ENCODE measurements at regions not wholly inside any gene's neighbourhood (a gene's known extent, or its start where the extent isn't known, plus 50 kb on each side); places are given as distances from the start of the nearest gene placed in this dataset.

- DNase-seq (ENCODE audit: low spot score): no peak
Measured at GRCh38 chr3:170730071-170730812, 139.8 kb downstream of the RPL22L1 start.

- DNase-seq (ENCODE audit: low spot score): no peak
Measured at GRCh38 chr3:170728181-170728580, 141.8 kb downstream of the RPL22L1 start.

DNA sequence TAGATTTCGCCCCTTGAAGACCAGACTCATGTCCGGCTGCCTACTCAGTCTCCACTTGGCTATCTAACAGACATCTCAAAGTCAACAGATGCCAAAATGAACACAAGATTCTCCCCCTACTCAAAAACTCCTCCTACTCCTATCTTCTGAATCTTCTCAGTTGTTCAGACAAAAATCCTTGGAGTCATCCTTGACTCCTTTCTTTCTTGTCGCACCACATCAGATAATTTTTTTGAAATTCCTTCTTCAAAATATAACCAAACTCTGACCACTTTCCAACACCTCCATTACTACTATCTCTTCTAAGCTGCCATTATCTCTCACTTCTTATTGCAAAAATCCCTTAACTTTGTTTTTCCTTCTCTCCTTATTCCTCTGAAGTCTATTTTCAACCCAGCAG lies 141.9 kb upstream of the SLC7A14 start:
- no peak for DNase-seq (ENCODE audit: low spot score)

GRCh38 chr3:170726976-170727661 lies 141.2 kb upstream of the SLC7A14 start:
- DNase-seq (ENCODE audit: low spot score): peak; percentile 89

DNA sequence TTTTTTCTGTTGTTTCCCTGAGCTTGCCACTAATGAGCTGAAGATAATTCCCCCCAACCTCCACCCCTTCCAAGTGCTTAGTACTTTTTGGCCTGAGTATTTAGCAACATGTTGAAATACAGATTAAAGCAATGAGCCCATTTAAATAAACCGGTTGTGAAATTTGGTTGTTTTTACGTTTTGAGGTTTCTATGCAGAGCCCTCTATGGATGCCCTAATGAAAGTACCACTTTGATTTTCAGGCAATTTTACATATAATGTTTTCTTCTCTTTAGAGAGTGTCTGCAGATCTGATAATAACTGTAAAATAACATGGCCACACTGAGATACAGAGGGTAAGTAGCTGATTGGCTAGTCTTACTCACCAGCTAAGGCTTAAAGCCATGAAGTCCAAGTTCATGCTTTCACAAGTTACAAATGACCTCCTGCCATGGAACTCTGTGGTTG lies 139.4 kb upstream of the SLC7A14 start:
- DNase-seq (ENCODE audit: low spot score): no peak

DNA sequence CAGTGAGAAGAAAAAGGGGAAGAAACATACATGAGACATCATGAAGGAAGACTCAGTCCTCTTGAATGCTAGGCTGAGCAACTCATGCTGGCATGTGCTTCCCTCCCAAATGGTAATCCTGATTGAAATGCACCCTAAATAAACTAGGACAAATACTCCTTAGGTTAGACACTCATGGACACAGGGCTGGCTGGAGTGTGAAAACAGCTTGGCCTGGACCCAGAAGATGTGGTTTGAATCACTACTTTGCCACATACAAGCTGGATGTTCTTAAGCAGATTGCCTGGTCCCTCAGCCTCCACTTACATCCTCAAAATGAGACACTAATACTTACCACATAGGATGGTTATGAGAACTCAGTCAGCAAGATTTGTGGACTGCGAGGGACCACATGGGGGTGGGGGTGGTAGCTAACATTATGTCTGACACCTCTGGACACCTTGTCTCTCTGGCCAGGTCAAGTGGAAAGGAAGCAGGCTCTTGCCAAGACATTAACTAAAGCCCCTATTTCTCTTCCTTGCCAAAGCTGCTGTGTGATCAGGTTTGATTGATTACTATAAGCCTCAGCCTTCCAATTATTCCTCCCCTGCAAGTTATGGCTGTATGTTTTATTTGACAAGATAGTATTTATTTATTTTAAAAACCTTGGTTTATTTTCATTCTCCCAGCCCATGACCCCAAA lies 138.9 kb upstream of the SLC7A14 start:
- peak; percentile 34 for DNase-seq (ENCODE audit: low spot score)

GRCh38 chr3:170723241-170723640 lies 137.4 kb upstream of the SLC7A14 start:
- DNase-seq (ENCODE audit: low spot score): no peak

DNA sequence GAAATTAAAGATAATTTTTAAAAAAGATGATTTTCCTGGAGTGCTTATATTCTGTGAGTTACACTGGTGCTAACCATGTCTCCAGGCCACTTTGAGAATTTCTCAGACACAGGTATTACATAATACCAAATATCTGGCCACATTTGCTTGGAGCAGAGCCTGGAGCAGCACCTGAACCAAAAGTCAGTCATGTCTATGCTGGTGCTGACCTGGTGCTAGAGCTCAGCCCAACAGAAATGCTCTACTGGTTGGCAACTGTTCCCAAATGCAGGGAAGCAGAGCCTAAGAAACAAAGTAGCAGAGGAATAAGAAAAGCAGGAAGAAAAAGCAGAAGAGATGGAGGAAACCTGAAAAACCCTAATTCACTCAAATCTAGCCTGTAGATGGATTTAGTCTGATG lies 135.7 kb upstream of the SLC7A14 start:
- no peak for DNase-seq (ENCODE audit: low spot score)

- no peak for DNase-seq (ENCODE audit: low spot score)
Measured at GRCh38 chr3:170719300-170719699, 133.4 kb upstream of the SLC7A14 start.

- no peak for DNase-seq (ENCODE audit: low spot score)
Measured at GRCh38 chr3:170718848-170719247, 133.0 kb upstream of the SLC7A14 start.

GRCh38 chr3:170717410-170718402 lies 131.8 kb upstream of the SLC7A14 start:
- DNase-seq (ENCODE audit: low spot score): no peak

DNA sequence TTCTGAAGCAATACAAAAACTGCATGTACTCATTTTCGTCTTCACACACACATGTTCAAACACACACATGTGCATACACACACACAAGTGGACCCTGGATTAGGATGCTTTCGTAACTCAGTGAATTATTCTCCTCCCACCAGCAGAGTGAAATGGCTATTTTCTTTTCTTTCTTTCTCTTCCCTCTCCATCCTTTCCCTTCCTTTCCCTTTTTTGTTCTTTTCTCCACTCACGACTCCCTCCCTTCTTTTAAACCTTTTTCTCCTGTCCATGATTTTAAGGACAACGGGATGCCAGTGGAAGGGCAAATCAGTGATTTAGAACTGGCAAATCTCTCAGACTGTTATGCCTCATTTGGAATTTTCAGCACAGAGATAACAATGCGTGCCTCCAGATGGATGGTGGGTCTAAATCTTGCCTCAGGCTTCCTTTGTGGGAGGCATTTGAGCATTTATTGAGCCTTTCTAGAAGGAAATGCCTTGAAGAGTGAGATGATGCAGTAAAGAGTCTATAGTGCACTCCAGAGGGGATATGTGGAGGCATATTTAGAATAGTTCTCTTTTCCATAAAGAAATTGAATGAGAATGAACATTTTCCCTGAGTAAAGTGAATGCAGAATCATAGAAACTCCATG lies 130.4 kb upstream of the SLC7A14 start:
- DNase-seq (ENCODE audit: low spot score): no peak

- no peak for DNase-seq (ENCODE audit: low spot score)
Measured at GRCh38 chr3:170714562-170715535, 129.0 kb upstream of the SLC7A14 start.

DNA sequence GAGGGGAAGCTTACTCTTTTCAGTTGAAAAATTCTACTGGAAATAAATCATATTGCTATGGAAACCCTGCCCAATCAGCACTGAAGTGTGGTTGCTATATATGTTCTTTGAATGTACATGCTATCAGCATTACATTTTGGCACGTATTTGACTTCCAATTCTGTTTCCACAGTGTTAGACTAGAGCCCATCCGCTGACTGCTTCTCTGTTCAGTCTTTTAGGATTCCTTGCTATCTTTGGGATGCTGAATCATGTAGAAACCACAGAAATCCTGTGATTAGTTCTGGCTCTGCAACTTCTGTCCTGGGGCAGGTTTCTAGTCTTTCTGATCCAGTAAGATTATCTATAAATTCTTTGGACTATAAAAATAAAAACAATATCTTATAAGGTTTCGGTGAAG lies 128.2 kb upstream of the SLC7A14 start:
- DNase-seq (ENCODE audit: low spot score): no peak

DNA sequence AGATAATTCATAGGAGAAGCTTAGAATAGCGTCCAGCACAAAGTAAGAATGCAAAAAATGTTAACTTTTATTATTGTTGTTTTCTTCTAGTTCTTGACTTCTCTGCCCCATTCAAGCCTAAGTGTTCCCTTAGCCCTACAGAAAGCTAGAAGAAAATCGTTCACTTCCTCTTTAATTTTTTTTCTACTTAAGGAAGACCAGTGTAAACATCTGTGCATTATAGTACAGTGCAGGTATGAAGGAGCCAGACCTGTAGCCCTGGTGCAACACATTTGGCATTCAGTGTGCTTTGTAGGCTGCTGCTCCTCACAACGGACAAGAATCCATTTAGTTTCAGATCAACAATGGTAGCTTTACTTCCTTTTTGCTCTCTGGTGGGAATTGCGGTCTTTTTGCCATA lies 127.8 kb upstream of the SLC7A14 start:
- DNase-seq (ENCODE audit: low spot score): no peak

DNA sequence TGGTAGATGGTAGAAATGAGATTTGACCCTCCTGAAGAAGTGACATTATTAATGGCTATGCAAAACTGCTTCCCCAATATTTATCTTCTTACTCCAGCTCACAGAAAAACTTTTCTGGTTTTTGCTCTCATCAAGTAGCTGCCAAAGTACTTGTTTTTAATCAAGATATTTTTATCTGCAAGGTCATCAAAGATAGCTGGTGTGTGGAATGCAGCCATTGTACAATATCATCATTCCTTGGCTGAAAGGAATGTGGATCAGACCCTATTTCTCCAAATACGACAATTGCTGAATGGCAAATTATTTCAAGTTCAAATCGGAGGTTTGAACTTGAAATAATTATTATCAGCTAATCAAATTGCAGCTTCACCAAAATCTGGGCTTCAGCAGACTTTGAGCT lies 126.9 kb upstream of the SLC7A14 start:
- DNase-seq (ENCODE audit: low spot score): no peak

GRCh38 chr3:170712336-170712735 lies 126.5 kb upstream of the SLC7A14 start:
- no peak for DNase-seq (ENCODE audit: low spot score)

- DNase-seq (ENCODE audit: low spot score): no peak
Measured at GRCh38 chr3:170711786-170712185, 125.9 kb upstream of the SLC7A14 start.

GRCh38 chr3:170709046-170709445 lies 123.2 kb upstream of the SLC7A14 start:
- no peak for DNase-seq (ENCODE audit: low spot score)

DNA sequence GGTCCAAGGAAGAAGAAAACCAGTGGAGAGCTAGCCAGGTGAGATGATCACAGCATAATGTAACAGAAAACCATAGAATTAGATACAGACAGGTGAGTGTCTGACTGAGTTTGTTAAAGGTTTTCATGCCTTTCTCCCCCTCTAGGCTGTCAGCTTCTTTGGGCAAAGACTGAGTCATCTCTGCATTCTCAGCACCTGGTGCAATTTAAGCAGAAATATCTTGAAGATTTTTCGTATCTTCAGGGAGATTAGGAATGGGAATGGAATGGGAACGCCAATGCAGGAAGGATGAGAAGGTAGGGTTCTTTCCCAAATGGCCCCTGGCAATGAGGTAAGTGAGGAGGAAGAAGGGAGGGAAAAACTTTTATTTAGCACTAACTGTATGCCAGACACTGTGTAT lies 122.0 kb upstream of the SLC7A14 start:
- no peak for DNase-seq (ENCODE audit: low spot score)
